NCI-H2029 treated with DMSO at 0.1 percent for 48 hours (cell line): ENCODE measurements at regions not wholly inside any gene's neighbourhood (a gene's known extent, or its start where the extent isn't known, plus 50 kb on each side); places are given as distances from the start of the nearest gene placed in this dataset.
"Not testable (repeated sequence)": the region's sequence is repeated elsewhere in the genome, so short reads cannot be mapped to it uniquely, and the experiment has no call there.

ENCODE experiments used
- DNase-seq: peaks from one replicate; lab custom pipeline; 2025; lab: John Stamatoyannopoulos, UW

DNA sequence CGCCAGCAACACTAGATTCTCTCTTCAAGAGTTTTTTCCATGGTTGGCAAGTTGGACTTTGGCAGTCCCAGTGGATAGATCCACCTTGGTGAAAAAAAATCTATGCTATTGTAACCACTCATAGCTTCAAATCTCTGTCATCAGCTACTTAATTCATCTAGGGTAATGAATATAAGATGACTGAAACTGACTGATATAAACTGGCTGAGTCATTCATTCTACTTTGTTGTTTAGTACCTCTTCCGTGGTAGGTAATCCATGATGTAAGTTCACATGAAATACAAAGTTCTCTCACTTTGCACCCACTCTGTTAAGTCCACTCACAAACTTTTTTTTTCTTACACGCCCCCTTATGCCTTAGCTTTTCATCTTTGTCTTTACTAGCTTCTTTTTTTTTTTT is 1381.5 kb downstream of the SLITRK5 start:
- DNase-seq, result no peak

DNA sequence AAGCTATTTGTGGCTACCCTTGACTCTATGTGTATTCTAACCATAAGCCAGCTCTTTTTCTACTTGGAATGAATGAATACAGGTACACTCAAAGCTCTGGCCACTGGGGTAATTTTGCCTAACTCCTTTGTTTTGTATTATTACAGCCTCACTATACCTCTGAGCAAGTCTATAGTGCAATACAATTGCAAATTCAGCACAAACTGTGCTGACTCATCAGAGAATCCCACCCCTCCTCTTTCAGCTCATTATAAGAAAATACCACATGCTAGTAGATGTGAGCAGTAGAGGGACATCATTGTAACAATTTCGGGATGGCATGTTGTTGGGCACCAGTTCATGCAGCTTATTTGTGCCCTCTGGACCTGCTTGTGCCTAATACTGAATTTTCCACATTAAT is 1382.2 kb downstream of the SLITRK5 start:
- DNase-seq, result no peak

- no peak for DNase-seq
Measured at GRCh38 chr13:89057274-89057673, 1386.1 kb downstream of the SLITRK5 start.

DNA sequence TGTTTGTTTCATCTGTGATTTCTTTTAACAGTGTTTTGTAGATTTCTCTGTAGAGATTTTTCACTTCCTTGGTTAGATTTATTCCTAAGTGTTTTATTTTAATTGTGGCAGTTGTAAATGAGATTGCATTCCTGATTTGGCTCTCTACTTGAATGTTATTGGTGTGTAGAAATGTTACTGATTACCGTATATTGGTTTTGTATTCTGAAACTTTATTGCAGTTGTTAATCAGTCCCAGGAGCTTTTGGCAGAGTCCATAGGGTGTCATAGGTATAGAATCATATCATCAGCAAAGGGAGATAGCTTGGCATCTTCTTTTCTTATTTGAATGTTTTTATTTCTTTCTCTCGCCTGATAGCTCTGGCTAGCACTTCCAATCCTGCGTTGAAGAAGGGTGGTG is 1386.7 kb downstream of the SLITRK5 start:
- no peak for DNase-seq

GRCh38 chr13:89061821-89062220 is 1390.7 kb downstream of the SLITRK5 start:
- DNase-seq, result no peak

DNA sequence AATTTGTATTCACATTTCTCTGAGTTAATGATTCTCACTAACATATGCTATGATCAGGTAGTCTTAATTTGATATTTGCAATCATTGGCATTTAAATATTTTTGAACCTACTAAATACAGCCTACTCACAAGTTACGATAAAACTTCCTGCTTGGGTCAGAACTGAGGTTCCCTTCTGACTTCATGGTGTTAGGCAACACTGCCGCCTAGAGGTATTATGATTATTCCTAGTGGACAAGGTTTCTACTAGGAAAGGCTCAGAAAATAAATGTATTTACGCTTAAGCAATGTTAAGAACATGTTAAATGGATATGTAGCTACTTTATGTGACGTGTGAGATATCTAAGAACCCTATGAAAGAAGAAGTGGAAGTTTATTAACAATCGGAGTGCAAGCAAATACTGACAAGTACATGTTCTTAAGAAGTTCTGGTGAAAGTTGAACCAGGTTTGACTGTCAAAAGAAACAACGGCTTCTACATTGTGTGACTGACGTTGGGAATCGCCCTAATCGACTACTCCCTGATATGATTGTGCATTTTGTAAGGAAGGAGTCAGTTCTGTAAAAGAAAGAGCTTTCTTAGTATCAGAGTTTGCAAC is 1395.8 kb downstream of the SLITRK5 start:
- DNase-seq, result no peak

DNA sequence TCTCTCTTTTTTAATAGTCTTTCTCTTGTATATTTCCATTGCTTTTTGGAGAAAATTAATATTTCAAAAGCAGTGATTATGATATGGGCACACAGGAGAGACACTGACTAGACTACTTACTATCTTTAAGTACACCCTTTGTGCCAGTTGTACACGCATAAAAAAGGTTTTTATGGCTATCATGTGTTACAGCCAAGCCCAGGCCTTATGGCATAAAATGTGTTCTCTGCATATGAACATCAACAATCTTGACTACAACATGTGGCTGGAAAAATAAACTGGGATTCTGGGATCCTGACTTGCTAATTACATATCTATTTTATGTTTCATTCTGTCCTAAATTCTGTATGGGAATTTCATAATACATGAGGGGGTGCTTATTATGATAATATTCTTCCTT is 1401.8 kb downstream of the SLITRK5 start:
- no peak for DNase-seq

DNA sequence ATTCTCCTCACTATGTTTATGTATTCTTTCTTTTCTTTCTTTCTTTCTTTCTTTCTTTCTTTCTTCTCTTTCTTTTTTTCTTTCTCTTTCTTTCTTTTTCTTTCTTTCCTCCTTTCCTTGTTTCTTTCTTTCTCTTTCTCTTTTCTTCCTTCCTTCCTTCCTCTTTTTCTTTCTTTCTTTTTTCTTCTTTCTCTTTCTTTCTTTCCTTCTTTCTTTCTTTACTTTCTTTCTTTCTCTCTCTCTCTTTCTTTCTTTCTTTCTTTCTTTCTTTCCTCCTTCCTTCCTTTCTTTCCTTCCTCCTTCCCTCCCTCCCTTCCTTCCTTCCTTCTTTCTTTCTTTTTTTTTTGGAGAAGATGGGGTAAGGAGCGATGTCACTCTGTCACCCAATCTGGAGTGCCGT is 1405.5 kb downstream of the SLITRK5 start:
- DNase-seq, result no peak

GRCh38 chr13:89082623-89083022 is 1411.5 kb downstream of the SLITRK5 start:
- no peak for DNase-seq

DNA sequence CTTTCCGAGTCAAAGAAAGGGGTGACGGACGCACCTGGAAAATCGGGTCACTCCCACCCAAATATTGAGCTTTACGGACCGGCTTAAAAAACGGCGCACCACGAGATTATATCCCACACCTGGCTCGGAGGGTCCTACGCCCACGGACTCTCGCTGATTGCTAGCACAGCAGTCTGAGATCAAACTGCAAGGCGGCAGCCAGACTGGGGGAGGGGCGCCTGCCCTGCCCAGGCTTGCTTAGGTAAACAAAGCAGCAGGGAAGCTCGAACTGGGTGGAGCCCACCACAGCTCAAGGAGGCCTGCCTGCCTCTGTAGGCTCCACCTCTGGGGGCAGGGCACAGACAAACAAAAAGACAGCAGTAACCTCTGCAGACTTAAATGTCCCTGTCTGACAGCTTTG is 1416.9 kb downstream of the SLITRK5 start:
- not testable (repeated sequence) for DNase-seq

GRCh38 chr13:89097994-89098393 is 1426.8 kb downstream of the SLITRK5 start:
- no peak for DNase-seq

GRCh38 chr13:89113744-89114143 is 1442.6 kb downstream of the SLITRK5 start:
- DNase-seq, result no peak

- no peak for DNase-seq
Measured at GRCh38 chr13:89115307-89115706, 1444.1 kb downstream of the SLITRK5 start.

GRCh38 chr13:89136678-89137077 is 1465.5 kb downstream of the SLITRK5 start:
- DNase-seq, result no peak

- DNase-seq, result no peak
Measured at GRCh38 chr13:89150362-89150761, 1479.2 kb downstream of the SLITRK5 start.

- DNase-seq, result no peak
Measured at GRCh38 chr13:89153941-89154340, 1482.8 kb downstream of the SLITRK5 start.

DNA sequence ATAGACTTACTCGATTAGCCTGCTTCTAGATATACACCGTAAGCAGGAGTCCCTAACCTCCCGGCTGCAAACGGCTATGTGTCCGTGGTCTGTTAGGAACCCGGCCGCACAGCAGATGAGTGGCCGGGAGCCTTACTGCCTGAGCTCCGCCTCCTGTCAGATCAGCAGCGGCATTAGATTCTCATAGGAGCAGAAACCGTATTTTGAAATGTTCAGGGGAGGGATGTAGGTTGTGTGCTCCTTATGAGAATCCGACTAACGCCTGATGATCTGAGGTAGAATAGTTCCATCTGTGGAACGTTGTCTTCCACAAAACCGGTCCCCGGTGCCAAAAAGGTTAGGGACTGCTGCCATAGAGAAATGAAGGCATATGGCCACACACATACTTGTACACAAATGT is 1491.9 kb downstream of the SLITRK5 start:
- no peak for DNase-seq

DNA sequence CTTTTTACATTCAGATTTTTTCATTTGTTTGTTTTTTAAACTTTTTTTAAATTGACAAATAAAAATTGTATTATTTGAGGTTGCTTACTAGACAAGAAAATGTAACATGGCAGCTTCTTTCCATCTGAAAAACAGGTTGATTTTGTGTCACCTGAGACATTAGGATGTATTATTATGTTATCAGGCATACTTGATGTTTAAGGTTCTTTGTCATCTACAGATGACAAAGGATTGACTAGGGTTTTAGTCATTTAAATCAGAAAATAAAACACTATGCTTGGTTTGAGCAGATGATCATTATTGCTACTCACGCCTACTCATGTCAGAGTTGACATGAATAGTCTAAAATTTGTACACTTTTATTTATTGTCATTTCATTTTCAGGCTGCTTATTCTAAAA is 1494.5 kb downstream of the SLITRK5 start:
- no peak for DNase-seq

GRCh38 chr13:89169951-89170350 is 1498.8 kb downstream of the SLITRK5 start:
- no peak for DNase-seq

DNA sequence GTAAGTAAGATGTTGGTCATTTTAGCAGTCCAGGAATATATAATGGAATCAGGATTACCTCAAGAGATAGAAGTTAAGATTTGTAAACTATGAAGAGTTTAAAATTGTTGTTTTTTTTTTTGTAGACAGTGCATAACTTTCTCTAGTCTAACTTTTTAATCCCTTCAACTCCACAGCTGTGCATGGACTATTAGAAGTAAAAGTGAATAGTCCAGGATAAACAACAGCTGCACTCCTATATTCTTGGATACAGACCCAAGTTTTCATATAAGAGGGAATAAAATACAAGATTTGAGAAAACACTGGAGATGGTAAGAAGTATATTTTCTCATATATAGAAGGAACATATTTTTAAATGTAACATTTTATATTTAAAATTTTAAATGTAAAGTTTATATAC is 1509.9 kb downstream of the SLITRK5 start:
- no peak for DNase-seq

GRCh38 chr13:89199138-89199537 is 1528.0 kb downstream of the SLITRK5 start:
- no peak for DNase-seq

DNA sequence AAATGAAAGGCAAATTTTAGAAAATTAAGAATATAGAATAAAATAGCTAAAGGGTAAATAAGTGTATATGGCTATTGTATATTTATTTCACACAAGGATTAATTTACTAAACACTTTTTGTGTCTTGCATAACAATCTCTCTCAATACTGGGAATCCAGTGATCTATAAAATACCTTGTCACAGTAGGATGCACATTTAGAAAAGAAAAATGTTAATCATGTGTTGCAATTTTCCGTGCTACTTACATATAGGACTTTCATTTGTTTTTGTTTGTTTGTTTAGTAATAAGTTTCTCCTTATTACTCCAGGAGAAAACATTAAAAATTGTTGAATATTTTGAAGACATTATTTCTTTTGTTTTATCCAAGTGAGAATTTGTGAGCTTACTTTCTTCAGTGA is 1533.3 kb downstream of the SLITRK5 start:
- no peak for DNase-seq

DNA sequence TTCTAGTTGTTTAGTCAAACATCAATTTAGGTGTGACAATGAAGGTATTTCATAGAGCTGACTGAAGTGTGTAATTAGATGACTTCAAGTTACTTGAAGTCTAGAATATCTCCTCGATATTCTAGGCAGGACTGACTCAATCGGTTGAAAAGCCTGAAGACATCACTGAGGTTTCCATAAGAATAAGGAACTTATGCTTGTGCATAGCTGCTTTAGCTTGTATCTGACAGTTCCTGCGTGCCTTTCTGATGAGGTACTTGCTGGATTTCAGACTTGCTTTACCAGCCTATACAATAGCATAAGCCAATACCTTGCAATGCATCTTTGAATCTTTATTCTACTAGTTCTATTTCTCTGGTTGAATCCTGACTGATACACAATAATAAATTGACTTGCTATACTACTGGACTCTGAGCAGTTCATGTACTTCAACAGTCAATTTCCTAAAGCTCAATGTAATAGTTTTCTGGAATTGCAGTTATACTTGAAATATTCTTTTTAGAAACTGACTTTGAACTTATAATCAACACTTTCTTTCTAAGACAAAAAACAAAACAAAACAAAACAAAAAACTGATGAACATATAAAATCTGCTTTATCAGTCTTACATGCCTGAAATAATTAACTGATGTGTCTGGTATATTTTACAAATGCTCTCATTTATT is 1534.8 kb downstream of the SLITRK5 start:
- DNase-seq, result no peak

DNA sequence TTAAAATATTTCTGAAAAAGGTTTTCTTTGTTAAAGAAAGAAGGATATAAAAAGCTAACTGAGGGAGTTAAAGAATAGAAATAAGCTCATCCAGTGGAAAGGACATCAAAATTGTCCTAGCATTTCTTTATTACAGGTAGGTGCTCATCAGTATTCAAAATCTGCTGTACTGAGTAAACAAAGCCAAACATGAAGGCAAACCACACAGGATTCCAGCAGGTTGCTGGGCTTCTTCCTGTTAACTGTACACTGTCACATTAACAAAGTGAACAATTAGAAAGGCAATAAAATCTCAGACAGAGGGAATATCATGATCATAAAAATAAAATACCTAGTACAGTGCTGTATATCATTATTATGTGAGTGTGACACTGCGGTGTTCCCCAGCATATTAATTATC is 1541.0 kb downstream of the SLITRK5 start:
- DNase-seq, result no peak
